Vagina (tissue), 2 donors: ENCODE measurements at regions not wholly inside any gene's neighbourhood (a gene's known extent, or its start where the extent isn't known, plus 50 kb on each side); places are given as distances from the start of the nearest gene placed in this dataset.

Source experiments
- DNase-seq, 2 donors: peaks; one replicate each; pipeline ENCODE4 v3.0.0-alpha.2; 2017; ENCODE audit errors: extremely low spot score in 2 of 2
- H3K27ac ChIP-seq: fragments of 200-600 bp; sonication (generic); one replicate; pipeline ENCODE4 v1.5.1; 2019
- H3K27me3 ChIP-seq: fragments of 200-600 bp; sonication (generic); one replicate; pipeline ENCODE4 v1.5.1; 2019
- H3K36me3 ChIP-seq, 2 donors: fragments of 200-600 bp; sonication (generic); one replicate each; pipeline ENCODE4 v1.5.1; 2017 to 2019
- H3K4me1 ChIP-seq: fragments of 200-600 bp; sonication (generic); one replicate; pipeline ENCODE4 v1.5.1; 2019
- H3K4me3 ChIP-seq, 2 donors: fragments of 200-600 bp; sonication (generic); 1 replicate in 1 of 2; 2 replicates in 1 of 2; pipeline ENCODE4 v1.5.1; 2016 to 2019
- H3K9me3 ChIP-seq: fragments of 200-600 bp; sonication (generic); one replicate; pipeline ENCODE4 v1.5.1; 2019
- CTCF ChIP-seq, 3 experiments: fragments of 450-650 bp in 2 of 3; fragments of 200-600 bp in 1 of 3; sonication (generic) in 1 of 3; IDR thresholded peaks; one replicate each; pipeline ENCODE4 v1.5.1; 2017 to 2019; ENCODE audit warnings: antibody characterized with exemption in 3 of 3, mild to moderate bottlenecking in 2 of 3, moderate library complexity in 2 of 3
- POLR2A ChIP-seq, 2 donors: fragments of 450-650 bp; IDR thresholded peaks; one replicate each; pipeline ENCODE4 v1.6.1; 2017; ENCODE audit warnings: antibody characterized with exemption in 2 of 2, mild to moderate bottlenecking in 2 of 2, moderate library complexity in 2 of 2
- POLR2AphosphoS5 ChIP-seq, 2 donors: sonication (generic); formaldehyde crosslinking; IDR thresholded peaks; one replicate each; pipeline ENCODE4 v1.9.0; 2017; ENCODE audit warnings: antibody characterized with exemption in 2 of 2, mild to moderate bottlenecking in 2 of 2, low read depth in 1 of 2; ENCODE audit not compliant: insufficient read depth in 1 of 2
- intact Hi-C: fragments of 100-400 bp; cut with DNase I; formaldehyde crosslinking; loops from one replicate; pipeline ENCODE4 v1.15.1; 2023

DNA sequence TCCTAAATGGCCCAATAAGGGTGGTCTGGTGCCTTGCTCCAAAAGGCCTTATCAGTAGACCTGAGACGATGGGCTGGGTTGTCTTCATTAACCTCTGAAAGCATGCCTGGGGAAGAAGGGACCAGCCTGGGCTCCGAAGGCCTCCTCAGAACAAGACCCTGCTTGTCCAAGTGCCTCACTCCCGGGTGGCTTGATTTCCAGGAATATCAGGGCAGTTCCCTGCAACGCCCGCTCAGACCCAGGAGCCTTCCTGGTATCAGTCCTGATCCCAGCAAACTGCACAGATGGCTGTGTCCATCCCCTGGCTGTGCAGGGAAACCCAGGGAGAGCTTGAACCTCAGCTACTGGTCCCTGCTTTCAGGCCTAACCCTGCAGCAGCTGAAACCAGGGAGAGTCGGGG, 49.9 kb upstream of the CUX1 start:
- no peaks in the 10 kb centered on the region for H3K4me1 ChIP-seq
- no peak overlapping the region for H3K27ac ChIP-seq

More for the DNA sequence above, 49.9 kb upstream of the CUX1 start:
- H3K9me3 ChIP-seq: no peaks in the 10 kb centered on the region
- no peaks in the 10 kb centered on the region for H3K27me3 ChIP-seq
- no peak for TF ChIP-seq POLR2A (IDR thresholded peaks at IDR 0.05)
- TF ChIP-seq POLR2AphosphoS5 (IDR thresholded peaks at IDR 0.05; ENCODE audit: insufficient read depth in 1 of 2, low read depth in 1 of 2): no peak
- TF ChIP-seq CTCF (IDR thresholded peaks at IDR 0.05): no peak
- H3K4me3 ChIP-seq: no peak overlapping the region
- no peak for DNase-seq
- intact Hi-C loops: no loop called here
- no peaks in the 10 kb centered on the region for H3K36me3 ChIP-seq
